NCI-H1105 treated with DMSO at 0.1 percent for 48 hours (cell line): ENCODE measurements at regions not wholly inside any gene's neighbourhood (a gene's known extent, or its start where the extent isn't known, plus 50 kb on each side); places are given as distances from the start of the nearest gene placed in this dataset.
A peak's percentile ranks its signal among the peaks of the same experiment; 100 is the strongest.

Experiments
- DNase-seq: peaks from one replicate; lab custom pipeline; 2025; lab: John Stamatoyannopoulos, UW

GRCh38 chr10:4581929-4582328 is 244.1 kb upstream of the AKR1E2 start:
- no peak for DNase-seq

GRCh38 chr10:4579844-4580243 is 246.2 kb upstream of the AKR1E2 start:
- no peak for DNase-seq

GRCh38 chr10:4576206-4576605 is 249.8 kb upstream of the AKR1E2 start:
- DNase-seq: no peak

- no peak for DNase-seq
Observed at GRCh38 chr10:4569151-4569550, 256.9 kb upstream of the AKR1E2 start.

GRCh38 chr10:4568731-4569130 is 257.3 kb upstream of the AKR1E2 start:
- no peak for DNase-seq

- no peak for DNase-seq
Observed at GRCh38 chr10:4568086-4568485, 257.9 kb upstream of the AKR1E2 start.

- DNase-seq: no peak
Observed at GRCh38 chr10:4567637-4568036, 258.4 kb upstream of the AKR1E2 start.

- DNase-seq: no peak
Observed at GRCh38 chr10:4566011-4566410, 260.0 kb upstream of the AKR1E2 start.

- DNase-seq: peak; percentile 82
Observed at GRCh38 chr10:4561296-4561695, 264.7 kb upstream of the AKR1E2 start.

GRCh38 chr10:4557469-4557868 is 268.5 kb upstream of the AKR1E2 start:
- DNase-seq: no peak

- no peak for DNase-seq
Observed at GRCh38 chr10:4556527-4556926, 269.5 kb upstream of the AKR1E2 start.

- DNase-seq: no peak
Observed at GRCh38 chr10:4555920-4556319, 270.1 kb upstream of the AKR1E2 start.

- DNase-seq: no peak
Observed at GRCh38 chr10:4549139-4549653, 276.8 kb upstream of the AKR1E2 start.

- DNase-seq: no peak
Observed at GRCh38 chr10:4546931-4547330, 279.1 kb upstream of the AKR1E2 start.

GRCh38 chr10:4546500-4546899 is 279.5 kb upstream of the AKR1E2 start:
- DNase-seq: no peak

GRCh38 chr10:4545062-4545461 is 280.9 kb upstream of the AKR1E2 start:
- no peak for DNase-seq

- no peak for DNase-seq
Observed at GRCh38 chr10:4543938-4544533, 282.0 kb upstream of the AKR1E2 start.

- DNase-seq: no peak
Observed at GRCh38 chr10:4541292-4541691, 284.7 kb upstream of the AKR1E2 start.

GRCh38 chr10:4538016-4538415 is 288.0 kb upstream of the AKR1E2 start:
- DNase-seq: no peak

- peak; percentile 34 for DNase-seq
Observed at GRCh38 chr10:4535521-4535920, 290.5 kb upstream of the AKR1E2 start.

- no peak for DNase-seq
Observed at GRCh38 chr10:4533621-4534020, 292.4 kb upstream of the AKR1E2 start.

GRCh38 chr10:4532976-4533375 is 293.0 kb upstream of the AKR1E2 start:
- DNase-seq: no peak

- DNase-seq: no peak
Observed at GRCh38 chr10:4532467-4532866, 293.5 kb upstream of the AKR1E2 start.

GRCh38 chr10:4532011-4532410 is 294.0 kb upstream of the AKR1E2 start:
- no peak for DNase-seq
